Smooth muscle cell (in vitro differentiated cells): ENCODE measurements at regions not wholly inside any gene's neighbourhood (a gene's known extent, or its start where the extent isn't known, plus 50 kb on each side); places are given as distances from the start of the nearest gene placed in this dataset.

Source experiments
- DNase-seq: peaks from one replicate; lab custom pipeline; 2025; ENCODE audit not compliant: unreplicated experiment; lab: John Stamatoyannopoulos, UW
- H2AFZ ChIP-seq: fragments of 200-600 bp; sonication (generic); 2 replicates; pipeline ENCODE4 v1.6.0; 2016; ENCODE audit warnings: antibody characterized with exemption, low read depth, mild to moderate bottlenecking
- H3F3A ChIP-seq: fragments of 200-600 bp; sonication (generic); 2 replicates; pipeline ENCODE4 v1.6.0; 2017; ENCODE audit warnings: antibody characterized with exemption, low read depth
- H3K27ac ChIP-seq: fragments of 200-600 bp; sonication (generic); 2 replicates; pipeline ENCODE4 v1.5.1; 2016; ENCODE audit warnings: low read depth, mild to moderate bottlenecking
- H3K27me3 ChIP-seq: fragments of 200-600 bp; sonication (generic); 2 replicates; pipeline ENCODE4 v1.6.1; 2016; ENCODE audit warnings: low read depth, mild to moderate bottlenecking
- H3K36me3 ChIP-seq: fragments of 200-600 bp; sonication (generic); 2 replicates; pipeline ENCODE4 v1.5.1; 2016; ENCODE audit warnings: low read depth
- H3K4me1 ChIP-seq: fragments of 200-600 bp; sonication (generic); 2 replicates; pipeline ENCODE4 v1.5.1; 2016; ENCODE audit warnings: low read depth
- H3K4me2 ChIP-seq: fragments of 200-600 bp; sonication (generic); 2 replicates; pipeline ENCODE4 v1.6.0; 2016; ENCODE audit warnings: mild to moderate bottlenecking
- H3K4me3 ChIP-seq: fragments of 200-600 bp; sonication (generic); 2 replicates; pipeline ENCODE4 v1.5.1; 2016; ENCODE audit warnings: mild to moderate bottlenecking
- H3K79me2 ChIP-seq: fragments of 200-600 bp; sonication (generic); 2 replicates; pipeline ENCODE4 v1.6.0; 2016; ENCODE audit warnings: low read depth, mild to moderate bottlenecking
- H3K9ac ChIP-seq: fragments of 200-600 bp; sonication (generic); 2 replicates; pipeline ENCODE4 v1.6.0; 2016; ENCODE audit warnings: low read depth
- H3K9me3 ChIP-seq: fragments of 200-600 bp; sonication (generic); replicated peaks from 2 replicates; pipeline ENCODE4 v1.5.1; 2016; ENCODE audit warnings: low read depth
- H4K20me1 ChIP-seq: fragments of 200-600 bp; sonication (generic); 2 replicates; pipeline ENCODE4 v1.6.0; 2016; ENCODE audit warnings: low read depth
- CTCF ChIP-seq: fragments of 200-600 bp; sonication (generic); IDR thresholded peaks from 2 replicates; pipeline ENCODE4 v1.5.1; 2017; ENCODE audit warnings: borderline replicate concordance, mild to moderate bottlenecking, antibody characterized with exemption; ENCODE audit not compliant: insufficient read depth, poor library complexity, severe bottlenecking
- WGBS: methylation state at CpG from one replicate; pipeline ENCODE4 v1.1.7; 2016; ENCODE audit warnings: low lambda C conversion rate; 5-methylcytosine and 5-hydroxymethylcytosine counted together

- peak overlapping the region; percentile 78 for H3K4me2 ChIP-seq
- H3K27me3 ChIP-seq, result no peaks in the 10 kb centered on the region
- H3K36me3 ChIP-seq, result no peaks in the 10 kb centered on the region
- H2AFZ ChIP-seq, result peak overlapping the region; percentile 8
- H4K20me1 ChIP-seq, result no peaks in the 10 kb centered on the region
- peaks cover 26% of the 10 kb centered on the region for H3K4me1 ChIP-seq
- no peak overlapping the region for H3K4me3 ChIP-seq
- peaks cover 33% of the 10 kb centered on the region for H3F3A ChIP-seq
- H3K27ac ChIP-seq, result peak overlapping the region; percentile 100
- no peak for DNase-seq
- H3K79me2 ChIP-seq, result no peaks in the 10 kb centered on the region
- no peak for TF ChIP-seq CTCF
- 16% methylated on average over 4 of the region's 4 CpGs for WGBS
- peak overlapping the region; percentile 95 for H3K9ac ChIP-seq
- no peaks in the 10 kb centered on the region for H3K9me3 ChIP-seq
Measured at GRCh38 chr6:81997090-81997926, 244.8 kb upstream of the TENT5A start.

GRCh38 chr6:81996414-81996813 is 243.9 kb upstream of the TENT5A start:
- Histone ChIP-seq H3K27ac (peak overlapping the region; percentile 100), H3F3A (peaks cover 33% of the 10 kb centered on the region), H3K9me3 (no peaks in the 10 kb centered on the region), H3K4me1 (peaks cover 26% of the 10 kb centered on the region), H3K9ac (peak overlapping the region; percentile 95), H3K36me3 (no peaks in the 10 kb centered on the region), H4K20me1 (no peaks in the 10 kb centered on the region), H3K27me3 (no peaks in the 10 kb centered on the region), H3K79me2 (no peaks in the 10 kb centered on the region), H2AFZ (no peak overlapping the region), H3K4me2 (peak overlapping the region; percentile 78), H3K4me3 (no peak overlapping the region)
- 76% methylated on average over 4 of the region's 4 CpGs for WGBS
- no peak for TF ChIP-seq CTCF
- no peak for DNase-seq

GRCh38 chr6:81995548-81996289 is 243.2 kb upstream of the TENT5A start:
- Histone ChIP-seq H3K4me1 (peaks cover 26% of the 10 kb centered on the region), H3K36me3 (no peaks in the 10 kb centered on the region), H3F3A (peaks cover 33% of the 10 kb centered on the region), H3K9me3 (no peaks in the 10 kb centered on the region), H3K27ac (peak overlapping the region; percentile 100), H3K79me2 (no peaks in the 10 kb centered on the region), H3K4me2 (peak overlapping the region; percentile 68), H3K4me3 (no peak overlapping the region), H2AFZ (peak overlapping the region; percentile 75), H4K20me1 (no peaks in the 10 kb centered on the region), H3K27me3 (no peaks in the 10 kb centered on the region), H3K9ac (peak overlapping the region; percentile 95)
- whole genome bisulfite sequencing, result 81% methylated on average over 1 of the region's 1 CpG
- no peak for TF ChIP-seq CTCF
- no peak for DNase-seq
